Mesendoderm (in vitro differentiated cells): ENCODE measurements at regions not wholly inside any gene's neighbourhood (a gene's known extent, or its start where the extent isn't known, plus 50 kb on each side); places are given as distances from the start of the nearest gene placed in this dataset.

Experiments
- DNase-seq: peaks from one replicate; pipeline ENCODE4 v3.0.0; 2013
- H2AK5ac ChIP-seq: 2 replicates; pipeline ENCODE4 v1.6.1; 2013; ENCODE audit warnings: low read length, inconsistent platforms
- H2BK120ac ChIP-seq: 2 replicates; pipeline ENCODE4 v1.6.1; 2013; ENCODE audit warnings: low read depth, mild to moderate bottlenecking, low read length, moderate library complexity, mixed read lengths
- H2BK15ac ChIP-seq: replicated peaks from 2 replicates; pipeline ENCODE4 v1.6.1; 2013; ENCODE audit warnings: low read depth, mild to moderate bottlenecking, moderate library complexity
- H2BK5ac ChIP-seq: 2 replicates; pipeline ENCODE4 v1.6.1; 2013; ENCODE audit warnings: low read length, inconsistent platforms
- H3K18ac ChIP-seq: 2 replicates; pipeline ENCODE4 v1.6.1; 2013; ENCODE audit warnings: mild to moderate bottlenecking, low read length, mixed read lengths
- H3K23ac ChIP-seq: one replicate; pipeline ENCODE4 v1.6.1; 2013; ENCODE audit warnings: low read length
- H3K27ac ChIP-seq: 2 replicates; pipeline ENCODE4 v1.5.1; 2013; ENCODE audit warnings: low read depth, mild to moderate bottlenecking, inconsistent platforms, low read length, moderate library complexity
- H3K27me3 ChIP-seq: 2 replicates; pipeline ENCODE4 v1.6.1; 2013; ENCODE audit warnings: low read length, control low read depth, mild to moderate bottlenecking, inconsistent platforms; ENCODE audit not compliant: insufficient read depth, poor library complexity
- H3K36me3 ChIP-seq: 2 replicates; pipeline ENCODE4 v1.6.1; 2013; ENCODE audit warnings: low read length, inconsistent platforms; ENCODE audit not compliant: control insufficient read depth, insufficient read depth
- H3K4ac ChIP-seq: one replicate; pipeline ENCODE4 v1.6.1; 2013; ENCODE audit warnings: low read depth, mild to moderate bottlenecking, low read length, moderate library complexity
- H3K4me1 ChIP-seq: 2 replicates; pipeline ENCODE4 v1.6.1; 2013; ENCODE audit warnings: low read depth, low read length, inconsistent platforms; ENCODE audit not compliant: control insufficient read depth
- H3K4me2 ChIP-seq: 2 replicates; pipeline ENCODE4 v1.6.1; 2013; ENCODE audit warnings: low read length
- H3K4me3 ChIP-seq: 2 replicates; pipeline ENCODE4 v1.5.1; 2013; ENCODE audit warnings: mild to moderate bottlenecking, low read length
- H3K56ac ChIP-seq: one replicate; pipeline ENCODE4 v1.6.1; 2013; ENCODE audit warnings: low read length
- H3K79me1 ChIP-seq: 2 replicates; pipeline ENCODE4 v1.6.1; 2013; ENCODE audit warnings: low read length, inconsistent platforms
- H3K79me2 ChIP-seq: 2 replicates; pipeline ENCODE4 v1.6.1; 2013; ENCODE audit warnings: mild to moderate bottlenecking, low read length; ENCODE audit not compliant: control insufficient read depth, insufficient read depth
- H3K9ac ChIP-seq: 2 replicates; pipeline ENCODE4 v1.6.1; 2013; ENCODE audit warnings: low read length, inconsistent platforms
- H4K5ac ChIP-seq: one replicate; pipeline ENCODE4 v1.6.1; 2013; ENCODE audit warnings: low read length
- H4K8ac ChIP-seq: one replicate; pipeline ENCODE4 v1.6.1; 2013; ENCODE audit warnings: low read depth, mild to moderate bottlenecking, control low read depth, low read length, moderate library complexity
- WGBS: extraction: QIAGEN DNeasy Blood & Tissue Kit; methylation state at CpG from one replicate; pipeline ENCODE4 v1.1.7; 2013; ENCODE audit warnings: low lambda C conversion rate, missing lambda C conversion rate; ENCODE audit not compliant: insufficient coverage; ENCODE audit errors: extremely low coverage; 5-methylcytosine and 5-hydroxymethylcytosine counted together

- Histone ChIP-seq H4K5ac (no peak overlapping the region), H3K79me1 (no peaks in the 10 kb centered on the region), H4K8ac (no peak overlapping the region), H3K36me3 (no peaks in the 10 kb centered on the region), H3K79me2 (no peaks in the 10 kb centered on the region), H2AK5ac (no peak overlapping the region), H3K9ac (no peak overlapping the region), H3K18ac (no peak overlapping the region), H3K4me2 (no peak overlapping the region), H3K27ac (no peak overlapping the region), H3K4me3 (no peak overlapping the region), H3K4ac (no peak overlapping the region), H2BK120ac (no peak overlapping the region), H2BK15ac (no peak overlapping the region), H3K4me1 (no peaks in the 10 kb centered on the region), H3K56ac (no peak overlapping the region), H3K27me3 (no peaks in the 10 kb centered on the region), H2BK5ac (no peak overlapping the region), H3K23ac (no peak overlapping the region)
- WGBS: no CpG with 5 or more reads among the region's 12 CpGs
- DNase-seq: peak; percentile 82
Observed at GRCh38 chr4:33060674-33061542, 2340.7 kb downstream of the PCDH7 start.

GRCh38 chr4:33061727-33062126, 2341.6 kb downstream of the PCDH7 start:
- Histone ChIP-seq H3K79me2 (no peaks in the 10 kb centered on the region), H3K4me1 (no peaks in the 10 kb centered on the region), H3K4me3 (no peak overlapping the region), H3K9ac (no peak overlapping the region), H2AK5ac (no peak overlapping the region), H2BK15ac (no peak overlapping the region), H4K8ac (no peak overlapping the region), H2BK5ac (no peak overlapping the region), H3K23ac (no peak overlapping the region), H4K5ac (no peak overlapping the region), H3K27me3 (no peaks in the 10 kb centered on the region), H3K27ac (no peak overlapping the region), H3K79me1 (no peaks in the 10 kb centered on the region), H2BK120ac (no peak overlapping the region), H3K18ac (no peak overlapping the region), H3K36me3 (no peaks in the 10 kb centered on the region), H3K4me2 (no peak overlapping the region), H3K56ac (no peak overlapping the region), H3K4ac (no peak overlapping the region)
- no peak for DNase-seq

DNA sequence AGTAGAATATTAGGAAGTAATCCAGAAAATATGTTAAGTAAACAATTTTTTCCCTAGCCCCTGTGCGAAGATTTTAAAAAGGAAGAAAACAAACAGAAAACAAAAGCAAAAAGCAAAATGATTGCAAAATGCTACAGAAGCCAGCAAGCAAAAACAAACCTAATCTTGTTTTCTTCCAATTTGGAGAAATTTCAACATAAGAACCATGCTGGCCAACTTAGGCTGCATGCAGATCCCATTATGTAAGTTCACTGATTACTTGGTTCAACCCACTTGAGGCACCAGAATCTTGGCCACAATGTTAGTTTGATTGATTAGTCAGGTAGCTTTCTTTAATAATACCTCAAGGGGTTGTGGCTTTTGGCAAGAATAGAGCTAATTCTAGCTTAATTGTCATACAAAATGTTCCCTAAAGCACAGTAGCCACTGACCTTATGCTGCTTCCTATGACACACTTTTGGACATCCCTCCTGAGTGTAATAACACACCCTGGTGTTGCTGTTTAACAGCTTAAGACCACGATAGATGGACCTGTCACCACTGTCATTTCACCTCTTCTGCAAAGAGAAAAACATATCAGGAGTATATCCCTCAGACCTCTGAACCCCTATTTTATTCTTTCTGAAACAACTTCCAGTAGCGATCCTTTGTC, 2342.1 kb downstream of the PCDH7 start:
- Histone ChIP-seq H3K79me1 (no peaks in the 10 kb centered on the region), H3K4ac (no peak overlapping the region), H3K4me3 (no peak overlapping the region), H4K8ac (no peak overlapping the region), H2BK15ac (no peak overlapping the region), H3K56ac (no peak overlapping the region), H3K23ac (no peak overlapping the region), H2AK5ac (no peak overlapping the region), H3K4me1 (no peaks in the 10 kb centered on the region), H3K27me3 (no peaks in the 10 kb centered on the region), H3K79me2 (no peaks in the 10 kb centered on the region), H2BK120ac (no peak overlapping the region), H3K36me3 (no peaks in the 10 kb centered on the region), H3K9ac (no peak overlapping the region), H2BK5ac (no peak overlapping the region), H4K5ac (no peak overlapping the region), H3K4me2 (no peak overlapping the region), H3K18ac (no peak overlapping the region), H3K27ac (no peak overlapping the region)
- no CpG with 5 or more reads among the region's 3 CpGs for WGBS
- DNase-seq: no peak

DNA sequence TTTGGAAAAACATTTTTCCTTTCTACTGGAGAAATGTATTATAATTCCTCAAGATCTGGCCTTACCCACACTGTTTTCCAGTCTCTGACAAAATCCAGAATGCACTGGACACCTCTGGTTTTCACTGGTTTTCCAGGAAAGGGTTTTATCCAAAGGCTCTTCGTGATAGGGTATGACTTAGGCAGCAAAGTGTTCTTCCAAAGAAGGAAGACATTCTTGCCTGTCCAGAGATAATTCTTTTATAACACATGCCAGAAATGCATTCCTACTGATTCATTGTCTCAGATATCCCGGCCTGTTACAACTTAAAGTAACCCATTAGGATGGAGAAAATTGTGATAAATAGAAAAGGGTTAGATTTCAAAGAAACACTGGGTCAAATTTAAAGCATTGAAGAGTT, 2343.1 kb downstream of the PCDH7 start:
- no peak overlapping the region for H4K8ac ChIP-seq
- H3K4ac ChIP-seq: no peak overlapping the region
- no peaks in the 10 kb centered on the region for H3K36me3 ChIP-seq
- no peaks in the 10 kb centered on the region for H3K4me1 ChIP-seq
- H3K4me2 ChIP-seq: no peak overlapping the region
- no peak overlapping the region for H2BK5ac ChIP-seq
- no peak overlapping the region for H3K4me3 ChIP-seq
- no peak overlapping the region for H3K27ac ChIP-seq
- H3K79me1 ChIP-seq: no peaks in the 10 kb centered on the region
- H3K23ac ChIP-seq: no peak overlapping the region
- H3K79me2 ChIP-seq: no peaks in the 10 kb centered on the region
- H3K9ac ChIP-seq: no peak overlapping the region
- no peak overlapping the region for H4K5ac ChIP-seq
- H3K56ac ChIP-seq: no peak overlapping the region
- H2BK120ac ChIP-seq: no peak overlapping the region
- no CpG with 5 or more reads among the region's 2 CpGs for WGBS
- DNase-seq: no peak
- no peak overlapping the region for H3K18ac ChIP-seq
- no peak overlapping the region for H2AK5ac ChIP-seq
- H3K27me3 ChIP-seq: no peaks in the 10 kb centered on the region
- no peak overlapping the region for H2BK15ac ChIP-seq

- H4K5ac ChIP-seq: no peak overlapping the region
- H2BK120ac ChIP-seq: no peak overlapping the region
- H3K79me1 ChIP-seq: no peaks in the 10 kb centered on the region
- H3K4ac ChIP-seq: no peak overlapping the region
- no peak overlapping the region for H3K18ac ChIP-seq
- WGBS: no CpG with 5 or more reads among the region's 1 CpG
- H3K4me1 ChIP-seq: no peaks in the 10 kb centered on the region
- H2AK5ac ChIP-seq: no peak overlapping the region
- H4K8ac ChIP-seq: no peak overlapping the region
- no peak overlapping the region for H2BK15ac ChIP-seq
- no peak overlapping the region for H3K4me2 ChIP-seq
- no peak overlapping the region for H3K56ac ChIP-seq
- H3K27me3 ChIP-seq: no peaks in the 10 kb centered on the region
- H3K79me2 ChIP-seq: no peaks in the 10 kb centered on the region
- no peak overlapping the region for H2BK5ac ChIP-seq
- H3K27ac ChIP-seq: no peak overlapping the region
- no peak overlapping the region for H3K23ac ChIP-seq
- no peaks in the 10 kb centered on the region for H3K36me3 ChIP-seq
- no peak overlapping the region for H3K4me3 ChIP-seq
- no peak for DNase-seq
- H3K9ac ChIP-seq: no peak overlapping the region
Observed at GRCh38 chr4:33064238-33064637, 2344.1 kb downstream of the PCDH7 start.
